Fibroblast of peridontal ligament (primary cell): ENCODE measurements at regions not wholly inside any gene's neighbourhood (a gene's known extent, or its start where the extent isn't known, plus 50 kb on each side); places are given as distances from the start of the nearest gene placed in this dataset.
A peak's percentile ranks its signal among the peaks of the same experiment; 100 is the strongest.

Experiments used
- DNase-seq: peaks from one replicate; pipeline ENCODE4 v3.0.0-alpha.2; 2010; ENCODE audit errors: extremely low read depth

DNA sequence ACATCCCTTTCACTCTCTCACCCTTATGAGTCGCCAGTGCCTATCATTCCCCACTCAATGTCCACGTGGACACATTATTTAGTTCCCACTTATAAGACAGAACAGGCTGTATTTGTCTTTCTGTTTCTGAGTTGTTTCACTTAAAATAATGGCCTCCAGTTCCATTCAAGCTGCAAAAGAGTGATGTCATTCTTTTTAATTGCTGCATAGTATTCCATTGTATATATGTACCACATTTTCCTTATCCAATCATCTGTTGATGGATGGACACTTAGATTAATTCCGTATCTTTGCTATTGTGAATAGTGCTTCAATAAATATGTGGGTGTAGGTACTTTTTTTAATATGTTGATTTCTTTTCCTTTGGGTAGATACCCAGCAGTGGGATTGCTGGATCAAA, 79.1 kb downstream of the ZNF365 start:
- DNase-seq = no peak

DNA sequence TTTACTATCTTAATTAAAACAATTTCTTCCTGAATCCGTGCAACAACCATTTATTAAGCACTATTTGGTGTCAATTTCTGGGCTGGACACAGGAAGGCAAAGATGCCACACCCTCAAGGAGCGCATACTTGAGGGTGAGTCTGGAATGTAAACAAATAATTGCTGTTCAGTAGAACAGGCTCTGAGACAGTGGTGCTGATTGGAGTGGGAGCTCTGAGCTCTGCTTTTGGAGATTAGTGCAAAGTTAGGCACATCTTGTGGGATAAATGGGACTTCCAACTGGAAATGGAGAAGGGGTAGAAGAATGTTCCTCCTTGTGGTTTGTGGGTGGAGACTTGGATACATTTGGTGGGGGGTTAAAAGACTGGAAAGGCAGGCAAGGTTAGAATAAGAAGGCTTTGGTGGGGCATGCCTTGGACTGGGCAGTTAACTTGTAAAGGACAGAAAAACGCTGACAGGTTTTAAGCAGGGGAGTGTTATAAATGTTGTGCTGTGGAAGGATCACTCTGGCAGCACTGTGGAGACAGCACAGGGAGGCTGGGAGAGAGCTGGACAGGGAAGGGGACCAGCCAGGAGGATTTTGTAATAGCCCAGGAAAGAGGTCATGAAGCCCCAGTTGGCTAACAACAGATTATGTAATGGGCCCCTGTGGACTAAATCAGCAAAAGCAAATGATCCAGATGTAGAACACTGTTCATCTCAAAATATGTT, 80.7 kb downstream of the ZNF365 start:
- DNase-seq = peak; percentile 54

DNA sequence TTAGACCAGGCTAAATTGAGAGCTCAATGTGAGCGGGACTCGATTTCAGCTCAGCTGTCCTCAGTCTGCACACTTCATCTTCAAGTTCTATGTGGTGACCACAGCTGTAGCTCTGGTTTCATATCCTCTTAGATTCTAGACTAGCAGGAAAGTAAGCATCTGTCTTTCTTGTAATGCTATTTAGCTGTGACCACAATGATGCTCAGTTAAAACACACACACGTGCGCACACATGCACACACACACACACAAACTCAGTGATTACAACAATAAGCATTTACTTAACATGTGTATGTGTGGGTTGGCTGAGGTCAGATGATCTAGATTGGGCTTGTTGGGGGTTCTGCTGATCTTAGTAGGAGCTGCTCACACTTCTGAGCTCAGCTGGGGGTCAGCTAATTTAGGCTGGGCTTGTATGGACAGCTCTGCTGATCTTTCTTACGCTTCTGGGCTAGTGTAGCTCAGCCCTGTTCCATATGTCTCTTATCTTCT, 82.5 kb downstream of the ZNF365 start:
- peak; percentile 56 for DNase-seq

DNA sequence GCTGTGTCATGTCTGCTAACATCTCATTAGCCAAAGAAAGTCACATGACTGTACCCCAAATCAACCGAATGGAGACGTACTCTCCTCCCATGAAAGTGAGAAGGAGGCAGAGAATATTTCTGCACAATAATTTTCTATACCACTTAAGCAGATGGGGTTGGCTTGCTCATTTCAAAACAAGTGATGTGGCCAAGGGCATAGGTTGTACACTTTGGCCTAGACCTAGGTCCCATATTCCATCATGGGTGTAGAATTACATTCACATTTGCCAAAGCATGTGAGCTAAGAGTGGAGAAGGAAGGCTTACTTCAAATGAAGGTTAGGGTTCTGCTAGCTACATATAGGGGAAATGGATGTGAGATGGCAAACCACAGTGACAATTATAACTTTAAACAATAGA, 83.0 kb downstream of the ZNF365 start:
- no peak for DNase-seq

DNA sequence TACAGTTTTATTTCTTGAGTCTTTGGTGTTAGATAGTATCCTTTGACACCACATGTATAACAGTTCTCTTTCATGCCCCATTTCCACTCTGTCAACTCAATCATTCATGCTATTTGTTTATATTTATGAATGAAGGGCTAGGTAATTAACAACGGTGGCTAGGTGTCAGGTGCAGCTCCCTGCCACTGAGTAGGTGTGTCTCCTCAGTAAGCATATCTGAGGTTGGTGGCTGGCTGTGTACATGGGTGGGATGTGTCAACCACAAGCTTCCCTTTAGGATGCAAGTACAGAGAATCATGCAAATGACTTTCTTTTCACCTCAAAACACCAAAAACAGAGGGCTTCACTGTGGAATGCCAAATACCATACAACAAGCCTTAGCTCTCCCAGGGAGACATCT, 83.4 kb downstream of the ZNF365 start:
- no peak for DNase-seq

DNA sequence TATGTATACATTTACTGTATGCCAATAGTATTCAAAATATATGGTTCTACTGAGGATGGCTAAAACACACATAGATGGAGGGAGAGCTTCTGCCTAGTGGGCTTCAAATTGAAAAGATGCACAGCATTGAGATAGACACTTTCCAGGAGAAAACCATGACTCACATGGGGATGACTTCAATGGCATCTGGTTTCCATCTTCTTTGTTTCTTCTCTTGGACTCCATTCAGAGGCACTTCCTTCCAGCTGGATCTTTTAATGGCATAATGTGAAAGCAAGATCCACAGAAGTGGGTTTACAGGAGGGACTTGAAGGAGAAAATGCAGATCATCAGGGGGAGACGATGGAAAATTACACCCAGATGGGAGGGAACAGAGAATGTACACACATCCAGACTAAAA, 84.9 kb downstream of the ZNF365 start:
- DNase-seq = peak; percentile 86

DNA sequence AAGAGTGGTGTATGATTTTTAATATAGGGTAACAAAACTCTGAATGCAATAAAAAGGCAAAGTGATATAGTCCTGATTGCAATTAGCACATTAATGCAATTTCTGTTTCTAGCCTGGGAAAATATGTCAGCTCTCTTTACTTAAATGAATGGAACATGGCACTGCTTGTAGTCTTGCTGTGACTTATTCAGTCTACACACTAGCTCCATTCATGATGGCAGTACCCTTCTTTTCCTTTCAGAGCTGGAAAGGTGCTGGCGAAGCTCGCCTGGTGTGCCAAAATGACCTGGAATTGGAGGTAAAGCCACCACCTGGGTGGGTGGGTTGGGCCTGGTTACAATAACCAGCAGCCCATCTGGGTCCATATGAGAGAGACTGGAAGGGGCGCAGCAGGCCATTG, 85.3 kb downstream of the ZNF365 start:
- no peak for DNase-seq

DNA sequence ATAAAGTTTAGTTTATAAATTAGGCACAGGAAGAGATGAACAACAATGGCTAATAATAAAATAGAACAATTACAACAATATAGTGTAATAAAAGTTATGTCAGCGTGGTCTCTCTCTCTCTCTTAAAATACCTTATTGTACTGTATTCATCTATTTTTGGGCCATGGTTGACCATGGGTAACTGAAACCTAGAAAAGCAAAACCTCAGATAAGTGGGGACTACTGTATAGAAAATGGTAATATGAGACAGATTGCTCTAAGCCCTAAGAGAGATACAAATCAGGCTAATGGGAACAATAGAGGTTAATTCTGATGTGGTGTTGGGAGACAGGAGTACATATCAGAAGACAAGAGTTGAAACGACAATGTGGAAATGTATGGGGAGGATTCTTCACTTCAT, 86.2 kb downstream of the ZNF365 start:
- DNase-seq = no peak

DNA sequence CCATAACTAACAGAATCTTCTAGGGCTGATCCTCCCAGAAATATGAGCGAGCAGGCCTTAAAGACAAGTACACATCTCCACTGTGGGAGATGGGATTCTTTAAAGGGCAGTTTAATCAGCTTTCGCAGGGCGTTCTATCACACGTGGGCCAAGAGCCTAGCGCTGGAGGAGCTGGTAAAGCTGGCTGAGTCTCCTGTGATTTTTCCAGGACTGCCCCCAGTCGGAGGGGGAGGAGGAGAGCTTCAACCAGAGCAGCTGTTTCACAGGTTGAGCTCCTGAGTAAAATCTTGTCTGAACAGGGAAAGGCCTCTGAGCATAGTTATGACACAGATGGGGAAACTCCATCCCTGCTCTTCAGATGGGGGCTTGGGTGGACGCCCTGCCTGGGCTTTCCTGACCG, 87.0 kb downstream of the ZNF365 start:
- no peak for DNase-seq

DNA sequence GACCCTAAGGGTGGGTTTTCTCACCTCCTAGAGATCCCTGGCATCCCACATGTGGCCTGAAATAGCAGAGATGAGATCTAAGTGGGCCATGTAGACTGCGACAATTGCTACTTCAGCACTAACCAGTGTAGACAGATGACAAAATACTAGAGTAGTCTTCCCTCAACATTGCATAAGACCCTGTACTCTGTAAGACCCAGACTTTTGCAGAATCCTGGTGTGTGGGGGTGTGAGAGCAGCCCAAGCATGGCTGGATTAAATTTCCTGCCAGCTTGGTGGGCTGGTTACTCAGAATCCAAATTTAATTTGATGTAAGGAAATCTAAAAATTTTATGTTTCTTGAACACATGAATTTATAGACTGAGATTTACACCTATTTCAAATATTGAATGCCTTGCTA, 88.3 kb downstream of the ZNF365 start:
- DNase-seq = no peak

DNA sequence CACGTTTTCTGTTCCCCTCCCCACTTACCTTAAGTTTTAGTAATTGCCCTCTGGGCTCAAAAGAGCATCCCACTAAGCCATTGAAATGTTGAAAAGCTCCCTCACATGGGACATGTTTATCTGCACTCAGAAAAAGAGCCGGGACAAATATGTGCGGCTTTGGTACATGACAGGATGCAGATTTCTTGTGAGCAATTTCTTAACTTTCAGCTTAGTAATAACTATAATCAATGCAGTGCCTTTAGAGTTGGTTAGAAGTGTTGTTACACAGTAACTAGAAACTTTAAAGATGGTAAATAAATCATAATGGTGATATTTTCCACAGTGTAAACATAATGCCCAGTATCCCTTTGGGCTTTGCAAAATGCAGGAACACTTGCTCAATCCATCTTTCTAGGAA, 89.2 kb downstream of the ZNF365 start:
- DNase-seq = no peak

DNA sequence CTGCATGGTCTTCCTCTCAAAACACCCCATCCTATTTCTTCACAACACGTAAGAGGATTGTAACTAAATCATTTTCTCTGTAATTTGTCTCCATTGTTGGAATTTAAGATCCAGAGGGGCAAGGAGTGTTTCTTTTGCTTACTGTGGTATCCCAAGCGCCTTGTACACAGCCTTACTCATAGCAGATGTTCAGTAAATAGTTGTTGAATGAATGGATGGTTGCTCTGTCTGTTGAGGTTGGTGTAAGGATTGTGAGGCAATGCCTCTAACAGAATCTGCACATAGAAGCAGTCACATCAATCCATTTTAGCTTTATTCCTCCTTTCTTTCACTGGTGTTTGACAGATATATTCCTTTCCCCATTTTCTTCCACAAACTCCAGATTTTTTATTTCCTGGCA, 90.1 kb downstream of the ZNF365 start:
- DNase-seq = no peak

DNA sequence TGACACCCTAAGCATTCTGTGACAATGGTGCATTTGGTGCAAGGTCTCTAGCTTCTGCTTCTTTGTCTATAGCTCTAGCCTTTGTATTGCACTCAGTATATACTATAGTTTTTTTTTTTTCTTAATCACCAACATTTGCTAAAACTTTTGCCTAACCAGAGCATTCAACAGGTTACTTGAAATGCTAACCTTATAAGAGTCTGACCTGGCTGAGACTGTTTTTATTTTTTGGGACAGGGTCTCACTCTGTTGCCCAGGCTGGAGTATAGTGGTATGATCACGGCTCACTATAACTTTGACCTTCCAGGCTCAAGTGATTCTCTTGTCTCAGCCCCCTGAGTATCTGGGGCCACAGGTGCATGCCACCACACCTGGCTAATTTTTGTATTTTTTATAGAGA, 92.4 kb downstream of the ZNF365 start:
- no peak for DNase-seq

DNA sequence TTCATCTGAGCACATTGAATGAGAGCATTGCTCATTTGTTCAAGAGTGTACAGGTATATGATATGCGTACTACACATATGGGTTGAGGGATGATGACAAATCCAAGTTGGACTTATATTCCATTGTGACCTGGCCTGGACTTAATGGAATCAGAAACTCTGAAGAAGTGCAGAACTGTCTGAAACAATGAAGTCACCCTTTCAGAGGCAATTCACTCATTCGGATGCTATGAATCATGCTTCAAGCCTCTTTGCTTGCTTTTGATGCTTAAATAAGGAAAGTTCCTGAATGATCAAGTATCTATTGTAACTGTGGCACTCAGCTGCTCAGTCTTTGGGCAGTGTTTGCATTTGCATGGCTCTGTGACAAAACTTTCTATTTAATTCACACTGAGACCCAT, 93.4 kb downstream of the ZNF365 start:
- peak; percentile 26 for DNase-seq

DNA sequence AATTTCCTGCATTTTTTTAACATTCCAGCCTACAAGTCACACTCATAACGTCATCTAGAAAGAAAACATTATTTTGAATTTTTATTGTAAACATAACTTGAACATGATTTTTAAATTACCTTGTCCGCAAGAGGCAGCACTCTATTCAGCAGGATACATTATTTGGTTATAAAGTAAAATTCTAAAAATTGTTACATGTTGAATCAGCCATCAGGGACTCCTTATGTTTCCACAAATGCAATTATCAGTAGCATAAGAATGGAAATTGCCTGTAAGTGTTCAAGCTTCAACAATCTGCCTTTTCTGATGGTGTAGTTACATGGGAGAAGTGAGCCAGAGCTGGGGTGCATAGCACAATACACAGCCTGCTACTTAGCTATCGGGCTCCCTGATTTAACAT, 97.5 kb downstream of the ZNF365 start:
- peak; percentile 49 for DNase-seq

DNA sequence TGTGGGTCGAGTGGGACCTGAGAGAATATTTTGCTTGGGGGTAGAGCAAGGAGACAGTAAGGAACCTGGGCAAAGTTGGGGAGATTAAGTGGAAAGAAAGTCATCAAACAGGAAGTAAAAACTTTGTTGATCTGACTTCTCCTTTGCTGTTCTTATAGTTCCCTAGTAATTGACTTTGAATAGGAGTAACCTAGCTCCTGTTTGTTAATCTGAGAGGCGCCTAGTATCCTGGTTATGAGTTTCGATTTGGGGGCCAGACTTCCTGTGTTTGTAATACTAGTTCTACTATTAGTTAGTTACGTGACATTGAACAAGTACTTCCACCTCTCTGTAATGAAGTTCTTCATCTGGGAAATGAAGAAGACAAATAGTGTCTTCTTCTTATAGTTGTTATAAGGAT, 99.1 kb downstream of the ZNF365 start:
- DNase-seq = no peak

DNA sequence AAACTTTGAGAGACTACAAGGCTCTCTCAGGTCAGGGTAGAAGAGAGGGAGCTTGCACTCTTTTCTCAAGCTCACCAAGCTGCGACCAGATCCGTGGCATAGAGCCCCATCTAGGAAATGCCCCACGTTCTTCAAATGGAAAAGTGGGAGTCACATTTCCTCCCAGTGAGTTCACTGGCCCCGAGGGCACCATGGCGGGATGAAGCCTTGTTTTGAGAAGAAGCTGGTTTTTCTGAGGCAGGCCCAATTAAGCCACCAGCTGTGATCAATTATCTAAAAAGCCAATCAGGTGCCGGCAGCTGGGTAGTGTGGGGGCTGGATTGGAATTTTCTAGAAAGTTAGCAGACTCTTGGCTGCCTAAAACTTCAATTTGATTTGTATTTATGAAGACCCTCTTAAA, 101.4 kb downstream of the ZNF365 start:
- DNase-seq = no peak

DNA sequence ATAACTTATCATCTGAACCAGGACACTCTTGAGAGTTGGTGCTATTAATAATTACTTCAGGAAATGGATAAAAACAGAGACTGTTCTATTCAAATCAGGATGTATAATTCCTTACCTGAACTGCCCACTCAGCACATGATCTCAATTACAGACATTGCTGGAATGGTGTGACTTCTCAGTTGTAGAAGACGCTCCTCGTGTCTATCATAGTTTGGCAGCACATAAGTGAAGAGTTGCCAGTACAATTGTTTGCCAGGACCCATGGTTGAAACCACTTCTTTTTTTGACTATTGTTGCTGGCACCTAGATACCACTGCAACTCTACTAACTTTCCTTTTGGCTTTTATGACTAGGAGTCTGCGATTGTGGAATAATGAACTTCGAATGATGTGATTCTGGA, 105.4 kb downstream of the ZNF365 start:
- no peak for DNase-seq

DNA sequence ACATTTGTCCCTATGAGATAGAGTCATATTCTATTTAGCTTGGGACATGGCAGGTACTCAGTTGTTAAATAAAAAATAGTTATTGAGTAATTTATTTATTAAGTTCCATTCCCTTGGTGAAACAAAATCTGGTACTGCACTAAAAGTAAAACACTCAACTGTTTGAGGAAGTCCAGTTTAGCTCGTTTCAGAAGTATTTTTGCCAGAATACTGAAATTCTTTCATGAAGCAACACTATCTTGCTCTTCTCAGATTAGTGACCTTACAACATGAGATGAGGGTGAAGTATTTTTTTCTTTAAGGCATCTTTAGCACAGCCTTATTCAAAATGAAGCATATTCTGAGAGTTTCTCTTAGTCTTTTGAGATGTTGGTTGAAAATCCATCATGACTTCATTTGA, 106.0 kb downstream of the ZNF365 start:
- DNase-seq = no peak

DNA sequence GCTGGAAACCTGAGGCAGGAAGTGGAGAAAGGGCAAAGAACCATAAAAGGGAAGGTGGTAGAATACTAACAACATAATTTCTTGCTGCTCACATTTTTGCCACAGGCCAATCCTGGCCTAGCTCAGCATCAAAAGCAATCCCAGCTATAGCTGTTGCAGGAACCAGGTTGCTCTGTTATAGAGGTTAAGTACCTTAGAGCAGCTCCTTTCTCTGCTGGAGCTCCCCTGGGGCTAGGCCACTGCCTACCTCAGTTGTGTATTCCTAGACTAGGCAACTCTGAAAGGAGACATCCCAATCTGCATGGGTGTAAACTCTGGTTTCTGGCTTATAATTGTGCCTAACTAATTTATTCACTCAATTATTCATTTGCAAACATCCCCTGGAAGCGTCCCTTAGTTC, 108.4 kb downstream of the ZNF365 start:
- no peak for DNase-seq

DNA sequence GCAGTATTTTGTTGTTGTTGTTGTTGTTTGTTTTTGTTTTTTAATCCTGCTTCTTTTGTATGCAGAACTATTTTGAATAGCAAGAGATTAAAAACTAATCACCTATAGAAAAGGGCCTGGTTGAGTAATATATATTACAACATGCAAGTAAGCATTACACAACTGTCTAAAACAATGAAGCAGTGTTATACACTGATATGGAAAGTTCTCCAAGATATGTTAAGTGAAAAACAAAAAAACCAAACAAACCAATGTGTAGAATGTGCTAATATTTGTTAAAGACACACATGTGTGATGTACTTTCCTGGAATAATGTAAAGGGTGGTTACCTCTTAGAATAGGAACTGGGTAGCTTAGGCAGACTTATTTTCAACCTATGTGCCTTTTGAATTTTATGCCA, 117.4 kb downstream of the ZNF365 start:
- DNase-seq = no peak

DNA sequence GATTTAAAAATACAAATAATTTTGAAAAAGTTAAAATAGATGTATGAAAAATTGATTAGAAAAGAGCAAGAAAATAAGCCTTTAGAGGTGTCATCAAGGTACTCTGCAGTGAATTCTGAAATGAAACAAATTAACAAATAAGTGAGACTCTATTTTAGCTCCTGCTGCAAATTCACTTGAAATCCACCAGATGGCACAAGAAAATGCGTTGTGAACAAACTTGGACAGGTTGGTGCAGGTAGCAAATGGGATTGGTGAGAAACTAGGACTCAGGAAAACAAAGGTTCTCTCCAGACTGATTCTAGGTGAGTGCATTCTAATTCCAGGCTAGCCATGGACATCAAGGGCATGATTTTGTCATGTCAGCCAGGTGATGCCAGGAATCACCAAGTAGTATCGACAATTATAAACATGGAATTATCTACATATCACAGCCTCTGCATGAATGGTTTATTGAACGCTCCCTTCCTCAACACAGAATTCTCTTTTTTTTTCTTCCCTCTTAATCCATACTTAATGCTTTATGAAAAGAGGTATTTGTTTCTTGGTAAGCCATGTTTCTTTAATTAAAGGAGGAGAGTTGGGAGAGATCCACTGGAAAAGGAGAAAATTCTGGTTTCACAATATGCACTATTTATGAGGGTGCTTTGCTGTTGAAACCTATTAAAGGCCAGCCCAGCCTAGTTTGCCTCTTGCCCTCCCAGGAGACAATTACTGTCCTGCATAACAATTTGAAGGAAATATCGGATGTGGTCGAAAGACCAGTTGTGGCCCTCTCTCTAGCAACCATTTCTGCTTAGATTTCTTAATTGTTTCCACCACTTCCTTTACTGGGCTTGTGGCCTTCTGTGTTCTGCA, 118.1 kb downstream of the ZNF365 start:
- DNase-seq = peak; percentile 35

DNA sequence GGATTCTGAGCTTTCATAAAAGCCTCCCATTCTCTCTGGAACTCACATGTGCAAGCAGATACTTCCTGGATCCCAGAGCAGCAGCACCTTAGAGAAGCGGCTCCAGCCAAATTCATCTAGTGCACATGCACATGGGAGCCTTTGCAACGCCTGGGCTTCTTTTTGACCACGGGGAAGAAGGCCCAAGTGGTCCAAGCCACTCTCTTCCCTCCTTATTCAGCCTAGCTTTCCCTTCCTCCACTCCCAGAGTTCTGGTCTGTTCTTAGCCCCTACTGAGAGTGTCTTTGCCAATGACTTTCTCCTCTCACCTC, 118.7 kb downstream of the ZNF365 start:
- no peak for DNase-seq

DNA sequence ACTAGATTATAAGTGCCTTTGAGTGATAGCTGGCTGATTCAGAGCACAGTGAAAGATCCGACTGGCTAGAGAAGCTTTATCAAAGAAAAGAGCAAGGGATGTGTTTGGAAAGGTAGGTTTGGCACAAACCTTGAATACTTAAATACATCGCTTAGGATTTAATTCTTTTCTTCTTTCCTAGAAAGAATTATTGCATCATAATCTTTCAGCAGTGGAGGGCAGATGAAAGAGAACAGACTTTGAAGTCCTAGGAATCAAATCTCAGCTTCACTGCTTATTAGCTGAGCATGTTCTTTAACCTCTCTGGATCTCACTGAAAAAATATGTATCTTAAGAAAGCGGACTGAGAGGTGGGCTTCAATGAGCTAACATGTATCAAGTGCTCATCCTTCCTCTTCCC, 122.8 kb downstream of the ZNF365 start:
- no peak for DNase-seq
